Stimulated activated CD4-positive, alpha-beta T cell treated with anti-CD3 and anti-CD28 coated beads, TNF-alpha, amount 100 ng/mL, for 24 hours (primary cell): ENCODE measurements at regions not wholly inside any gene's neighbourhood (a gene's known extent, or its start where the extent isn't known, plus 50 kb on each side); places are given as distances from the start of the nearest gene placed in this dataset.

Experiments
- DNase-seq, 3 experiments: peaks; one replicate each; pipeline ENCODE4 v3.0.0-alpha.2; 2020; ENCODE audit warnings: low read depth in 3 of 3

DNA sequence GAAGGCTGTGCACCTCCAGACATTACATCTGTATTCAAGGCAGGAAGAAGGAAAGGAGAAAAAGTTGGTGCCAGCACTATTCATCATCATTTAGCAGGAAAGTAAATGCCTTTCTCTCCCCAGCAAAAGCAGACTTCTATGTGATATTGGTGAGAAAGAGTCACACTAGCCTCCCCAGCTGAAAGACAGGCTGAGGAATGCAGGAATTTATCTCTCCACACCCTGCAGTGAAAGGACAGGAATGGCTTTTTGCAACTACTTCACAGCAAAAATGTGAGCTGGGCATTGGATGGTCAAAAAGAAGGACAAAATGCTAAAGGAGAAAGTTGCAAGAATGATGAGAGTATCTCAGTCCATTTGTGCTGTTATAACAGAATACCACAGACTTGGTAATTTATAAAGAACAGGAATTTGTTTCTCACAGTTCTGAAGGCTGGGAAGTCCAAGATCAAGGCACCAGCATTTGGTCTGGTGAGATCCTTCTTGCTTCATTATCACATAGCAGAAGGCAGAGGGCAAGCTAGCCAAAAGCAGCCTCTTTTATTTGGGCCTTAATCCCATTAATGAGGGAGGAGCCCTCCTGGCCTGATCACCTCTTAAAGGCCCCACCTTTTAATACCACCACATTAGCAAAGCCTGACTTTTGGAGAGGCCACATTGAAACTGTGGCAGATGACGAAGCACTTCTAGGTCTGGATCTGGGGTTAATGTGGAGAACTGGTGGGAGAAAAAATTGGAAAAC, 388.1 kb upstream of the SLC14A2 start:
- no peak for DNase-seq

DNA sequence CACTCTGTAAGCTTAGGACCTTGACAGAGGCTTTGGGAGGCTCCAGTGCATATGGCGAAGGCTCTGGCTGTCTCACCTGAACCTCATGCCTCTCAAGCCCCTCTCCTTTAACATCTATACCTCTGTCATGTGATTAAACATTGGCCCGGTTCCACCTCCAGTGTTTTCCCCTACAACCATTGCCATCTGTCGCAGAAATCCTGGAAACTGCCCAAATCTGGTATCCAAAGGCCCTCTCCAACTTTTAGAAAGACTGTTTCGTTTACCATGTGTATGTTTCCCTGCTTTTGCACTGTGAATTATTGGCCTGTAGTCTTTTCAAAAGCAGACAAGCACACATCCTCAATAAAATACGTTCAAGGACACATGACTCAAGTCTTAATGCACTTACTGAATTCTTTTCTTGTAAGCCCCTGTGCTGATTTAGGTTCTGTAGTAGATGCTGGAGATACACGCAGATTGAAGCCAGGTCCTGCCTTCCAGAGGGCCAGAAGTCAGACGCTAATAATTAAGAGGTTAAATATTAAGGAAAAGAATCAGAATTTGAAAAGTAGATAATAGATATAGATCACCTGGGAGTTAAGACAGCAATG, 386.4 kb upstream of the SLC14A2 start:
- DNase-seq, result no peak

DNA sequence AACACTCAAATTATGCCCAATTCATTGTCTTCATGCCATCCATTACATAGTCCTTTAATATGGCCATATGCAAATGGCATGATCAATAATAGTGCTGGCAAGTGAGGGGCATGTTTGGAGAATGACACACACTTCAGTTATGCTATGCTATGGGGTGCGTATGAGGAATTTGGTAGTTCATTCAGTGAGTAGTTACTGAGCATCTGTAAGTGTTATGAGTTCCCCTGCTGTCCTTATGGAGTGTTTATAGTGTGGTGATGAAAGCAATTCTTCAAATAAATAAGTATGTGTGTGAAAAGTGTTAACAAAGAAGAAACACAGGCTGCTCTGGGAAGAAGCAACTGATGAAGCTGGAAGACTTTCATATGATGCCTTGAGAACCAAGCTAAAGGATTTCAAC, 383.7 kb upstream of the SLC14A2 start:
- DNase-seq, result no peak

DNA sequence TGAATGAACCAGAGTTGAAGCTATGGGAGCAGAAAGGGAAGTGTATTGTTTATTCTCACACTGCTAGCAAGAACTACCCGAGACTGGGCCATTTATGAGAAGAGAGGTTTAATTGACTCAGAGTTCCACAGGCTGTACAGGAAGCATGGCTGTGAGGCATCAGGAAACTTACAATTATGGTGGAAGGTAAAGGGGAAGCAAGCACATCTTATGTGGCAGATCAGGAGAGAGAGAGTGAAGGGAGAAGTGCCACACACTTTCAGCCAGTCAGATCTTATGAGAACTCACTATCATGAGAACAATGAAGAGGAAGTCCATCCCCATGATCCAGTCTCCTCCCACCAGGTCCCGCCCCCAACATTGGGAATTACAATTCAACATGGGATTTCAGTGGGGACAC, 383.2 kb upstream of the SLC14A2 start:
- DNase-seq, result no peak

DNA sequence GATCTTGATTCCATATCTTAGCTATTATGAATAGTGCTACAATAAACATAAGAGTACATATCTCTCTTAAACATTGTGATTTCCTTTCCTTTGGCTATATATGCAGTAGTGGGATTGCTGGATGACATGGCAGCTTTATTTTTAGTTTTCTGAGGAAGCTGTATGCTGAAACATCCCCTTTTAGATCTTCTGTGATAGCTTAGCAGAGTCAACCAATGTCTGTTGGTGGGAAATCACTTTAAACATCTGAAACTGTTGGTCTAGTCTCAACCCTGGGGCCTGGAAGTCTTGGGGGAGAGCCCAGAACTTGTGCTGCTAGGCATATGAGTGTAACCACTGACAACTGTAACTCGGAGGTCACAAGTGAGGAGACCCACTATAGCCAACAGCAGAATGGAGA, 378.6 kb upstream of the SLC14A2 start:
- no peak for DNase-seq

DNA sequence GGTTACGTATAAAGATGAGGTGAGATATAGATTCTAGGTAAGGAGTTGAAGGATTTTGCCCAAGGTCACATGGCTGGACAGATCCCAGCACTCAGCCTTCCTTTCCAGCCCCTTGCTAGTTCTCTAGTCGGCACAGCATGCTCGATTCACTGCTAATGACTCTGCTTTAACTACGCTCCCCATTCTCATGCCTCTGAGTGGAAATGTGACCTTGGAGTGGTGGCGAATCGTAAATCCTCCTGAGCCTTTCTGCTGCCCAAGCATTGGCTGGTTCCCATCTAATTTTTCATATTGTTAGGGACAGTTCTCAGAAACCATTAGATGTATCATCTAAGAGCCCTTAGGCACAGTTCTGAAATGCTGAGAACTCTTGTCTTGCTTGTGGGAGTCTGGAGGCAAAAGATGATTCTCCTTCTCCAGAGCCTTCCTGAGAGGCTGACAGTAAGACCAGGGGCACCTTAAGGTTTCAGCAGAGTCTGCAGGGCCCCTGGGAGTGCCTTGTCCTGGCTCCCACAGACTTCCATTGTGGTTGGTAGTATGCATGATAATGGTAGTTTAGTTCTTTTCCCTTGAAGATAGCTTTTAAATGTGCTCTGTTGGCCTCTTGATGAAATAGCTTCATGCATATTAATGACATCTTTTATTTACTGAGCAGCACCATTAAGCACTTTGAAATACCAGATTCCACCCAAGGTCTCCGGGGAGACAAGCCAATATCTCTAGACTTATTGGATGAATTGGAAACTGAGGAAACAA, 377.8 kb upstream of the SLC14A2 start:
- no peak for DNase-seq

DNA sequence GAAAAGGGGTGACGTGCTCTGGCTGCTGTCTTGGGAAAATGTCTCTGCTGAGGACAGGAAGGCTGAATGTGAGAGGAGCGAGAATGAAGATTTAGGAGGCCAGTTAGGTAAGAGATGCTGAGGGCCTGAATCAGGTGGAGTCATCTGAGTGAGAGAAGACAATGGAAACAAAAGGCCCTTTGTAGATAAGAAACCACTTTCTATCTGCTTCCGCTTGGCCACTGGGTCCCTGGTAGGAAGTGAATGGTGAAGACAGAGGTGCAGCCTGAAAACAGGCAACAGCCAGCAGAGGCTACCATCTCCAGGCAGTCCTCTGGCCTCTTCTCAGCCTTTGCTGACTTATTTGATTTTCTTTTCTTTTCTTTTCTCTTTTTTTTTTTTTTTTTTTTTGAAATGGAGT, 374.0 kb upstream of the SLC14A2 start:
- DNase-seq, result no peak

DNA sequence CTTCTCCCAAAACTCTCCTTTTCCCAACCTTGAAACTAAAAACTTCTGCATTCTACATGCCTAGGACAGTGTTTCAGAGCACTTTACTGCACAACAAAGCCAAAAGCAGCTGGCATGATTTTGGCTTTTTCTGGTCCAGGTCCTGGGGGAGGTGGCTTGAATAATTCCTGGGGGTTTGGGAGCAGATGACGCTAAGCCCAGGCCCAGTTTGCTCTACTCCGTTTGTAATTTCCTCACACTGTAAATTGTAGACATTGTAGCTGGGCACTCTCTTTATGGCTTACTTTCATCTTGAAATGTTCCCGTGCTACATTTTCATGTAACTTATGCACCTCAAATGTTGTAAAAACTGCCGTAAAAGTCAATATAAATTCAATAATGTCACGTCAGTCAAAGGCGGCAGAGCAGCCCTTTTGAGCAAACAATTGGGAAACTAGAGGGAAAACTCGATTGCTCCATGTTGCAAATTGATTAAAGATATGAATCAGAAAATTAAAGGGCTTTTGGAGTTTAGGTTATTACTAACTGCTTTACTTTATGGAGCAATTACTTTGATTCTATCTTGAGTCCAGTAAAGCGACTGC, 373.2 kb upstream of the SLC14A2 start:
- DNase-seq, result no peak

DNA sequence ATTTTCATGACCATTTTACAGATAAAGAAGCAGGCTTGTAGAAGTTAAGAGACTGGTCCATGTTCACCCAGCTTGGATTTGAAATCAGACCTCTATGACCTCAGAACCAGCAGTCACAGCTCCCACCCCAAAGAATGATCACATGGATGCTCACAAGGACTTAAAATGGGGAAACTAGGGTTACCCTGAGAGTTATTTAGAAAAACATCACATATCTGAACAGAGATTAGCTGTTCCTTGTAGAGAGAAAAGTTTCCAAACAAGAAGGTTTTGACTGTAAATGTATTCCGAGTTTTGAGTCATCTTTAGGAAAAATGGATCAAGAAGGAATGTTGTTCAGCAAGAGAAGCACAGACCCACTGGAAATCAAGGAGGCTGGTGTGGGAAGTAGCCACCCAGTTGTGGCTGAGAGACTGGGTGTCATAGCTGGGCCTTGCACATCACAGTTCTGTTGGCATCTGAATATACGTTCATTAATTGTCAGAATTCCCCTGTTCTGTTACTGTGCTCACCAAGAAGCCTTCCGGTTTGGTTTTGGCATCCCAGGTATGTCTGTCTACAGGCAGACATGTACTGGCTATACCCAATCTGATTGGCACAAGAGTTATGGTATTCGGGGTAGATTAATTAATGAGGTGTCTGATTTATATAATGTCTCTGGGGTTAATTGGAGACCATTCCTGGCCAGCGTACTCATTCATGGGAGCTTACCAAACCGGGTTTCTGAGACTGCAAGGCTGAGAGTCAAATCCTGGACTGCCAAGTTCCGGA, 371.8 kb upstream of the SLC14A2 start:
- DNase-seq, result no peak

DNA sequence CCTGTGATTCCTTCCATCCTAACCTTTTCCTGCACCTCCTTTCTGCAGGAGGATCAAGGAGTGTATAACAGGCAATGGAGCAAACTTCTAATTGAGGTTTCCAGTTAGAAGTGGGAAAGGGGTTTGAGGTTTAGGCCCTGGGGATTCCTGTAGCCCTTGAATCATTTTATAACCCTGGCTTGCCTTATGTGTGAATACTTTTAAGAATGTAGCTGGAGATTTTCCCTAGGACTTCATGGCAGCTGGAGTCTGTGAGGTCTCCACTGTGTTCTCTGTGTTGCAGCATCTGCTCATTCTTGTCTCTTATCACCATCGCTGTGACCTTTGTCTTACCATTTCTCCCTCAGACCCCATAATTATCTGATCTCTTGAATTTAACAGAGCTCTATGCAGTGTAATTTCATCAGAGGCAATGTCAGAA, 370.2 kb upstream of the SLC14A2 start:
- DNase-seq, result no peak

DNA sequence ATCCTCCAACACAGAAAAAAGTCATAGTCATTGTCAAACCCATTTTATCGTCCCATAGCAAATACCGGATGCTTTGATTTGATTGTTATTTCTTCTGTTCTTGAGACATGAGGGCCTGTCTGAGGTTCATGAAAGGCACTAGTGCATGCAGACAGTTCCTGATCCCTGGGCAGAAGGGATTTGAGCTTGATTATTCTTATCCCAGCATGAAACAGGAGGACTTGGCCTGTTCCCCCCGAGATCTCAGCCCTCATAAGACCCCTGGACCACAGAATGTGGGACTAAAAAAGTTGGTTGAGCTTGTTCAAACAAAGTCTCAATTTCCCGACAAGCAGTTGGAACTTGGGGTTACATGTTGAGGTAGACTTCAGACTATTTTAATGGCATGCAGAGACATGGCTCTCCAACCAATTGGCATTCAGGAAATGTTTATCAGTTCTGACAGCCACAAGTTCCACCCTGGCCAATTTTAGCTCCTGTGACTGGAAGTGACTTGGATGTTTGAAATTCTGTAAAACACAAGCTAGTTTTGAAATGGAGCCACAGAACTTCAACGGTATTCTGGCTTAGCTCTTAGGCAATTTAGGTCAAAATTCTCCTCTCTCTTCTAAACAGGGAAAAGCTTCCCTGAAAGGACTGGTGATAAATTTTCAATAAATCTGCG, 366.9 kb upstream of the SLC14A2 start:
- no peak for DNase-seq

DNA sequence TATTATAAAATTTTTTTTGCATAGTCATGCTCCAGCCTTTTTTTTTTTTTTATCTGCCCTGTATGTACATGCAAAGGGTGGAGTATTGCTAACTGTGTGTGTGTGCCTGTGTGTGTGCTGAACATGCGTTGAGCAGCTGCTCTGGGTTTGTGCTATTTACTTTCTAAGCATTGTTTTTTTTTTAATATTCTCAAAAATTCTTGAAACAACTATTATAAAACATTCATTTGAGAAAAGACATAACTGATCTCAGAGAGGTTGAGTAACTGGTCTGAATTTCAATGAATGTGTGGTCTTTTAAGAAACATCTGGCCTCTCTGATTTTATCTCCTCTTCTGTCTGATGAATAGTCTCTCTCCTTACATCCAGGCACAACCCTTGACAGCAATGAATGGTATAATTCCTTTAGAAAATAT, 366.0 kb upstream of the SLC14A2 start:
- DNase-seq, result no peak

DNA sequence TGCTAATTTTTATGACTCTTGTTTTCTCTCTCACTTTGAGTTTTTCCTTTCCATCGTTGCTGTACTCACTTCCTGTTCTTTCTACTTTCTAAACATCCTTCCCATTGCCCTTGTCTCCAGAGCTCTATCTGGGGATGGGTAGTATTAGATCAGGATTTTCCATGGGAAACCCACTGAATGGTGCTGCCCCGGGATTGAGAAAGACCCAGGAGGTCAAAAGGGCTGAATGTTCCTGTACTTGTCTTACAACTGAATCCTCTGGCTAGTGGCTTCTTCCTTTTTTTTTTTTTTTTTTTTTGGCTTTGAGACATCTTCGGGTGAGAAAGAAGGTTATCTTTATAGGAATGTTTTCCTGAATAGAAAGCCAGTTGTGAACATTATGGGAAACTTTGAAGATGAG, 364.8 kb upstream of the SLC14A2 start:
- no peak for DNase-seq

DNA sequence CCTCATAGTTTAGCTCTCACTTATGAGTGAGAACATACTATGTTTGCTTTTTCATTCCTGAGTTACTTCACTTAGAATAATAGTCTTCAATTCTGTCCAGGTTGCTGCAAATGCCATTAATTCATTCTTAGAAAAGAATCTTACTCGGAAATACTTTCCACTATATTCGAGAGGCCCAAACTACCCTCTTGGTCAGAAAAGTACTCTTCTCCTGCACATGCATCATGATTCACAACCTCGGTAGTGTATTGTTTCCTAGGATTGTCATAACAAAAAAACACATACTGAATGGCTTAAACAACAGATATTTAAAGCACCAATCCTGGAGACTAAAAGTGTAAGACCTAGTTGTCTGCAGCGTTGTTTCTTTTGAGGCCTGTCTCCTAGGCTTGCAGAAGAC, 364.0 kb upstream of the SLC14A2 start:
- DNase-seq, result no peak

DNA sequence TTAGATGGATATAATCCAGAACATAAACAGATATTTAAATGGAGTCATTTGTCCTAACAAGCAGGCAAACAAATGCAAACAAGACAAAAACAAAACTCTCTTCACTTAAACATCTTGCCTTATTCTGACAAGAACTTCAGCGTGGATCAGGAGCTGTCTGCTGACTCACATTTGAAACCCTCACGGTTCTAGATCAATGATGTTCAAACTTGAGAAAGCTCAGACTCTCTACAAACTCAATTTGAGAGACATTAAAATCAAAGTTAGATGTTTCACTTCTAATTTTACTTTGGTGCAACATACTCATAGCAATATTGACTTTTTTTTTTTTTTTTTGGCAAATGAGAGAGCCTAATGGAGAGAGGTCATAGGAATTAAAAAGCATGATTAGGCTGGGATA, 362.8 kb upstream of the SLC14A2 start:
- no peak for DNase-seq

DNA sequence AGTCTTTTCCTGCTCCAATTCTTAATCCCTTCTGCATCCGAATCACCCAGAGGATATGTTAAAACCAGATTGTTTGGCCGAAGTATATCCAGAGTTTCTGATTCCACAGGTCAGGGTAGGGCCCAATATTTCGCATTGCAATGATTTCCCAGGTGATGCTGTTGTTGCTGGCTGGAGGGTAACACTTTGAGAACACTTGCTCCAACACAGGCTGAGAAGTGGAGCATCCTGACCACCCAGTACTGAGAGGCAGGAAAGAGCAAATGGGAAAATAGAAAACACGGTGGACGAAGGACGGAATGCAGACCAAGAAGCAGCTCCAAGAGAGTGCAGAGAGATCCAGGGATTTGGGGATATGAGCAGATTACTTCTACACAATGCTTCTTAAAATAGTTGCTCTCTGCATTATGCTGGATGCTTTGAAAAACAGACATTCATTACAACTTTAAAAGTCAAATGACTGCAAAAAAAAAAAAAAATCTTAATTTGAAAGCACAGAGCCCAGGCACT, 362.2 kb upstream of the SLC14A2 start:
- no peak for DNase-seq

DNA sequence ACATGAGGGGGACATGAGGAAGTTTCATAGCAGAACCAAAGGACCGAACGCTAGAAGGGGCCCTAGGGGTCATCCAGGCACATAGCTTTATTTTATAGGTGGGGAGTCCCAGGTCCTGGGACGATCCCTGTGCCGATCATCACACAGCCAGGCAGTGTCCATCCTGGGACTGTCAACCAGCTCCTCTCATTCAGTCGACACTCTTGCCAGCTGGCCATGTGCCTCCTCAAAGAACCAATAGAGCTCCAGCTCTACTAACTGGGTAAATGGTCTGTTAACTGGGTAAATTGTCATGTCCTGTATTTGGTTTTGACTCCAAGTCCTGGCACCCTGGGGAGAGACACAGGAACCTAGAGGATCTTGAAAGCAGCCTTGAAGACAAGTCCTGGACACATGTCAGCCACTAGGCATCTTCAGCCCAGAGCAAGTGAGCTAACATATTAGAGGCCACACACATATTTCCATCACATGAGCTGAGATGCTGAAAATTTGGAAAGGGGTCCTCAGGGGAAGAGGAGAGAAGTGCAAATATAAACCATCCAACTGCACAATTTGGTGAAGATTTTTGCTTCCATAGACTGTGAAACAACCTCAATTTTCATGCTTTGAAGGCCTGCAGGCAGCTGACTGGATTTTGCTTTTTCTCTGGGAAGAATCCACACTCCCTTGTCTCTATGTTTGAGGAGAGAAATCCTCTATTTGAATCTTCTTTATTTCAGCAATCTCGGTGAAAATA, 361.1 kb upstream of the SLC14A2 start:
- no peak for DNase-seq

DNA sequence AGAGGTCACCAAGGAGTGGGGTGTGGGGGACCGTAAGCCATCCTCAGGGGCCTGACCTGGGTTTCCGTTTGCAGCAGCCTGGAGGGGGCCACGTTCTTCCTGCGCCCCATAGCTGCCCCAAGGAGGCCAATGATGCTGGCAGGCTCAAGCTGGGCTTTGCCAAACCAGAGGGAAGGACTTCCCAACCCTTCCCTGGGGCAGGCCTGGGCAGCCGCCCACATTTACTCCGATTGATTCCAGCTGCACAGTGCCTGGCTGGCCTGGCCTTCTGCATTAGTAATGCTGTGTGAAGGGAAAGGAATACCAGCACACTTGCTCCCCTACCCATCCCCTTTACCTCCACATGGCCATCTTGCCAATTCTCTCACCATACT, 360.6 kb upstream of the SLC14A2 start:
- DNase-seq, result no peak

DNA sequence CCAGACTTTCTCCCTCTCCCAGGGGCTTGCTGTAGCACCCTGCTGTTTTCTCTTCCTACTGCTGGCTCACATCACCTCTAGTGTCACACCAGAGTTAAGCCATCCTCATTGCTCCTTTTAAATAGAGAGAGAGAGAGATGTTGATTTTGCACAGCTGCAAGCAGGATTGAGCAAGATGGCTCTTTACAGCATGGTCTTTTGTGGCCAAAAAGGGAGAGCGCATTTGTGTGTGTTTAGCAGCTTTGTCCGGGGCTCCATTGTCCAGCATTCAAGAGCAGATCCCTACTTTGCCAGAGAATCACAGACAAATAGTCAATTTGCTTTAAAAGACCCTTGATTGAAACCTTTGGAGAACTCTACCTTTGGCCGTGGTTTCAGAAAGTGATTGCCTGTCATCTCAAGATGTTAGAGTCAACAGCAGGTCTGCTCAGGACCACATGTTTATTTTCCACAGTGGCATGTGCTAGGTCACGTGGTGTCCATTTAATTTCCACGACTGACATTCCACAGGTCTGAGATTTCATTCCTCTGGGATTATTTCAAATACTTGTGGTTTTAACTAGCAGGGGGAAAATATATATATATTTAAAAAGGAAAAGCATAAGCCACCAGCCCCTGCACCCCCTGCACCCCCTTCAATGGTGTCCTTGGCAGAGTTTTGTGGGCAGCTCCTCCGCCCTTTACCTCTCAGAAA, 359.9 kb upstream of the SLC14A2 start:
- no peak for DNase-seq

DNA sequence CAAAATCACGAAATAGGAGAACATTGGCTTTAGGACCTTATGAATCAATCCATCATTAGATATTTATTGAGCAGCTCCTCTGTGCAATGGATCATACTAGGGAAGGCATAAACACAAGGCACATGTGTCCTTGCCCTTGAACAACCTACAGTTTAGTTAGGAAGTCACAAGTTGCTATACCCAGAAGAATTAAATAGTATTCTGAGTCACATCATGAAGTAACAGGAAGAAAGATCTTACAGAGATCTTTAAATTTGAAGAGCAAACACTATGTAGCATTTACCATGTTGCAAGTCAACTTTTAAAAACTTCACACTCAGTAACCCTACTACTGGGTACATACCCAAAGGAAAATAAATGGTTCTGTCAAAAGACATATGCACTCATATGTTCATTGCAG, 355.2 kb upstream of the SLC14A2 start:
- DNase-seq, result no peak
